Tibial nerve (tissue), 4 donors: ENCODE measurements at regions not wholly inside any gene's neighbourhood (a gene's known extent, or its start where the extent isn't known, plus 50 kb on each side); places are given as distances from the start of the nearest gene placed in this dataset.
"Not testable (repeated sequence)": the region's sequence is repeated elsewhere in the genome, so short reads cannot be mapped to it uniquely, and the experiment has no call there.

Experiments
- DNase-seq, 2 donors: peaks; one replicate each; pipeline ENCODE4 v3.0.0-alpha.2; 2019; ENCODE audit warnings: low spot score in 2 of 2
- H3K27ac ChIP-seq, 4 donors: fragments of 200-600 bp; sonication (generic) in 3 of 4; one replicate each; pipeline ENCODE4 v1.5.1; 2017 to 2019; ENCODE audit warnings: mild to moderate bottlenecking in 1 of 4
- H3K27me3 ChIP-seq, 2 donors: fragments of 200-600 bp; sonication (generic) in 1 of 2; one replicate each; pipeline versions ENCODE4 v1.5.1 to v1.6.0; 2017 to 2019
- H3K36me3 ChIP-seq, 3 donors: fragments of 200-600 bp; sonication (generic); one replicate each; pipeline ENCODE4 v1.5.1; 2018 to 2019
- H3K4me1 ChIP-seq, 4 donors: fragments of 200-600 bp; sonication (generic) in 3 of 4; one replicate each; pipeline ENCODE4 v1.5.1; 2017 to 2019
- H3K4me3 ChIP-seq, 4 donors: fragments of 200-600 bp; sonication (generic) in 3 of 4; one replicate each; pipeline ENCODE4 v1.5.1; 2017 to 2019; ENCODE audit warnings: mild to moderate bottlenecking in 1 of 4, moderate library complexity in 1 of 4
- H3K9me3 ChIP-seq, 4 donors: fragments of 200-600 bp; sonication (generic) in 3 of 4; one replicate each; pipeline ENCODE4 v1.5.1; 2017 to 2019
- CTCF ChIP-seq, 5 experiments: fragments of 200-600 bp in 3 of 5; fragments of 450-650 bp in 2 of 5; sonication (generic) in 3 of 5; IDR thresholded peaks; one replicate each; pipeline ENCODE4 v1.5.1; 2016 to 2019; ENCODE audit warnings: antibody characterized with exemption in 5 of 5, mild to moderate bottlenecking in 3 of 5, moderate library complexity in 2 of 5
- EP300 ChIP-seq, 2 donors: sonication (generic); formaldehyde crosslinking; IDR thresholded peaks; one replicate each; pipeline ENCODE4 v1.6.1; 2017; ENCODE audit warnings: antibody characterized with exemption in 2 of 2, mild to moderate bottlenecking in 1 of 2
- POLR2A ChIP-seq, 2 donors: fragments of 450-650 bp; IDR thresholded peaks; one replicate each; pipeline ENCODE4 v1.6.1; 2017; ENCODE audit warnings: antibody characterized with exemption in 2 of 2, mild to moderate bottlenecking in 2 of 2, moderate library complexity in 2 of 2
- WGBS, 2 donors: methylation state at CpG; one replicate each; pipeline ENCODE4 v1.1.5; 2018; 5-methylcytosine and 5-hydroxymethylcytosine counted together

- TF ChIP-seq CTCF (IDR thresholded peaks at IDR 0.05) (no peak), EP300 (IDR thresholded peaks at IDR 0.05) (no peak), POLR2A (IDR thresholded peaks at IDR 0.05) (no peak)
Observed at GRCh38 chr21:34279883-34280282, 83.9 kb upstream of the KCNE2 start.

GRCh38 chr21:34280389-34280795, 83.4 kb upstream of the KCNE2 start:
- TF ChIP-seq EP300 (IDR thresholded peaks at IDR 0.05) (peak in 1 of 2 donors; percentile 57), CTCF (IDR thresholded peaks at IDR 0.05) (no peak), POLR2A (IDR thresholded peaks at IDR 0.05) (no peak)
- Histone ChIP-seq H3K27me3 (no peaks in the 10 kb centered on the region), H3K36me3 (no peaks in the 10 kb centered on the region), H3K4me1 (peaks cover 0 to 20% (median 2%) of the 10 kb centered on the region in 4 donors), H3K4me3 (no peak overlapping the region), H3K27ac (no peak overlapping the region), H3K9me3 (no peaks in the 10 kb centered on the region)
- 38 to 49% methylated on average over 6 of the region's 6 CpGs for WGBS, 2 donors
- DNase-seq, result peak in 1 of 2 donors; percentile 29

More at GRCh38 chr21:34279883-34280282, 83.9 kb upstream of the KCNE2 start:
- Histone ChIP-seq H3K27me3 (no peaks in the 10 kb centered on the region), H3K36me3 (no peaks in the 10 kb centered on the region), H3K27ac (no peak overlapping the region), H3K9me3 (no peaks in the 10 kb centered on the region), H3K4me1 (peaks cover 0 to 20% (median 2%) of the 10 kb centered on the region in 4 donors), H3K4me3 (no peak overlapping the region)
- DNase-seq, result no peak
- WGBS, 2 donors, result 65 to 80% methylated on average over 2 to 3 of the region's 3 CpGs

GRCh38 chr21:34280959-34281358, 82.8 kb upstream of the KCNE2 start:
- DNase-seq, result no peak
- H3K27ac ChIP-seq, result no peak overlapping the region
- TF ChIP-seq CTCF (IDR thresholded peaks at IDR 0.05) (no peak), POLR2A (IDR thresholded peaks at IDR 0.05) (no peak), EP300 (IDR thresholded peaks at IDR 0.05) (no peak)
- peaks cover 0 to 4% (median 0%) of the 10 kb centered on the region in 4 donors for H3K9me3 ChIP-seq
- H3K36me3 ChIP-seq, result peaks cover 0 to 5% (median 0%) of the 10 kb centered on the region in 3 donors
- no peaks in the 10 kb centered on the region for H3K27me3 ChIP-seq
- H3K4me1 ChIP-seq, result peaks cover 0 to 20% (median 2%) of the 10 kb centered on the region in 4 donors
- H3K4me3 ChIP-seq, result no peak overlapping the region
- 71 to 73% methylated on average over 9 of the region's 9 CpGs for WGBS, 2 donors

GRCh38 chr21:34282223-34282622, 81.6 kb upstream of the KCNE2 start:
- no peak for TF ChIP-seq POLR2A (IDR thresholded peaks at IDR 0.05)
- TF ChIP-seq CTCF (IDR thresholded peaks at IDR 0.05), result no peak
- no peak for TF ChIP-seq EP300 (IDR thresholded peaks at IDR 0.05)

GRCh38 chr21:34284666-34285065, 79.1 kb upstream of the KCNE2 start:
- no peak for DNase-seq
- no peak for TF ChIP-seq EP300 (IDR thresholded peaks at IDR 0.05)
- TF ChIP-seq POLR2A (IDR thresholded peaks at IDR 0.05), result no peak
- no peak for TF ChIP-seq CTCF (IDR thresholded peaks at IDR 0.05)
- peaks cover 0 to 18% (median 2%) of the 10 kb centered on the region in 4 donors for H3K4me1 ChIP-seq
- H3K9me3 ChIP-seq, result peaks cover 0 to 22% (median 0%) of the 10 kb centered on the region in 4 donors
- H3K4me3 ChIP-seq, result no peak overlapping the region
- peaks cover 0 to 20% (median 0%) of the 10 kb centered on the region in 3 donors for H3K36me3 ChIP-seq
- 66 to 75% methylated on average over 4 of the region's 4 CpGs for WGBS, 2 donors
- no peak overlapping the region for H3K27ac ChIP-seq
- no peaks in the 10 kb centered on the region for H3K27me3 ChIP-seq

More at GRCh38 chr21:34282223-34282622, 81.6 kb upstream of the KCNE2 start:
- Histone ChIP-seq H3K27ac (no peak overlapping the region), H3K27me3 (no peaks in the 10 kb centered on the region), H3K4me3 (no peak overlapping the region), H3K9me3 (peaks cover 0 to 8% (median 0%) of the 10 kb centered on the region in 4 donors), H3K4me1 (peaks cover 0 to 20% (median 2%) of the 10 kb centered on the region in 4 donors), H3K36me3 (peaks cover 0 to 5% (median 0%) of the 10 kb centered on the region in 3 donors)
- 59 to 69% methylated on average over 4 of the region's 4 CpGs for WGBS, 2 donors
- no peak for DNase-seq

- H3K4me3 ChIP-seq, DNase-seq, H3K4me1 ChIP-seq, H3K27me3 ChIP-seq, H3K27ac ChIP-seq: not testable (repeated sequence)
- Histone ChIP-seq H3K9me3 (peaks cover 0 to 22% (median 0%) of the 10 kb centered on the region in 4 donors), H3K36me3 (peaks cover 0 to 20% (median 0%) of the 10 kb centered on the region in 3 donors)
Observed at GRCh38 chr21:34288042-34288441, 75.8 kb upstream of the KCNE2 start.
